Anterior cingulate cortex (tissue), 58 donors: ENCODE measurements at regions not wholly inside any gene's neighbourhood (a gene's known extent, or its start where the extent isn't known, plus 50 kb on each side); places are given as distances from the start of the nearest gene placed in this dataset.

ENCODE experiments used
- DNase-seq, 58 donors: peaks; one replicate each; lab custom pipeline; 2025; lab: John Stamatoyannopoulos, UW

DNA sequence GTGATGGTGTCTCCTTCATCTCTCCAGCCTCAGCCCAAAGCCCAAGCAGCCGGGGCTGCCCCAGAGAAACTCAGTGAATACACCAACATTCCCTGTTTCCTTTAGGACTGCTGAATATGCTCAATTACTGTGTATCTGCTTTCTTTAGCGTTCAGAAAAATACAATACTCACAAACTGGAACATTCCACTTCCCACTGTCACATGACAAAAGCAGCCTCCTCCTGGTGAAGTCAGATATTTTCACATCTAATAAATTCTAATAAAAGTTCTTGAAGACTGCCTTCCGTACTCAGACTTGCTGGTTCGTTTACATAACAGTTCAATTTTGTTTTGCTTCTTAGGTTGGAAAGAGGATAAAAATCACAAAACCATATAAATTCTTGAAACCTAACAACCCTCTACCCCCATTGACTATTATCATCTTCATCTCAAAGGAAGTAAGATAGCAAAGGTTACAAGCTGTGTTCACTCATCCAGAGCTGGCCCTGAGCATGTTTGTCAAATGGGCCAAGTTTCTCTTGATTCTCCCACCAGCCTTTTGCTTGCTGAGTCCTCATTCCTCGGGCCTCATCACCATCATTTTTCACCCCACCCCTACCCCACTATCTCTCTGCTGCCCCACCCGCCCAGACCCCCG, 190.8 kb upstream of the HNRNPA3 start:
- no peak for DNase-seq

DNA sequence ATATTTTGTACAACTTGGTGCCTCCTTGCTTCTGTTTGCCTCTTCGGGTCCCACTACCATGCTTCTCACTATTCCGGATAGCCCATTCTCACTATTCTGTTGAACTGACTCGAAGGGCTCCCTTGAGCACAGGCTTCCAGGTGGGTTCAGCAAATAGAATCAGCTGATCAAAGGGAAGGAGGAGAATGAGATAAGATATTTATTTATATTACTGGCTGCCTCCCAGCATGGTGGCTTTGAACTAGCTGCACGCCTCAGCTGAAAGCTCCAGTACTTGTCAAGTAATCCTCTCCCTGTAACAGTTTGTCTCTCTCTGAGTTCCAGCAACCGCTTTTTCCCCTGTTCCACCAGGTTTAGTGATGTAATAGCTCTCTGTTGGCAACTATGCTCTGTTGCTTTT, 187.8 kb upstream of the HNRNPA3 start:
- DNase-seq = no peak

DNA sequence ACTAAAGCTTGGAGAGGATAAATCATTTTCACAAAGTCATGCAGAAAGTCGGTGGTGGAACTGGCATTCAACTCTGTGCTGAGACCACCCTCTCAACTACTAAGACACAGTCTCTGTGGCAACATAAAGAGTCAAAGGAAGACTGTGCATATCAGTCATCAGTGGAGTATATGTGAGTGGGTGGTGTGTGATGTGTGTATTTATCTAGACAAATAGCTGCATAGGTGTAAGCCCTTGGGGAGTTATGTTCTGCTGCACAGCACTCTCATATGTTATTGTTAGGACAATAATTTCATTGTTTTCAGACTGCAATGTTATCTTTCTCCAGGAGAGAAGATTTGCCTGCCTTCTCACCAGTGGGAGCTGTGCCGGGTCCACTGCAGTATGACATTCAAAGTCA, 186.3 kb upstream of the HNRNPA3 start:
- no peak for DNase-seq

DNA sequence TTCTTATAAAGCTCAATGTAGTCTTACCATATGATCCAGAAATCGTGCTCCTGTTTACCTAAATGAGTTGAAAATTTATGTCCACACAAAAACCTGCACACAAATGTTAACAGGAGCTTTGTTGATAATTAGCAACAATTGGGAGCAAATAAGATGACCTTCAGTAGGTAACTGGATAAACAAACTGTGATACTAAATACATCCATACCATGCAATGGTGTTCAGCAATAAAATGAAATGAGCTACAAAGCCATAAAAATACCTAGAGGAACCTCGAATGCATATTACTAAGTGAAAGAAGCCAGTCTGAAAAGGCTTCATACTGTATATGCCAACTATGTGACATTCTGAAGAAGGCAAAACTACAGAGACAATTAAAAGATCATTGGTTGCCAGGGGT, 185.6 kb upstream of the HNRNPA3 start:
- DNase-seq = no peak

DNA sequence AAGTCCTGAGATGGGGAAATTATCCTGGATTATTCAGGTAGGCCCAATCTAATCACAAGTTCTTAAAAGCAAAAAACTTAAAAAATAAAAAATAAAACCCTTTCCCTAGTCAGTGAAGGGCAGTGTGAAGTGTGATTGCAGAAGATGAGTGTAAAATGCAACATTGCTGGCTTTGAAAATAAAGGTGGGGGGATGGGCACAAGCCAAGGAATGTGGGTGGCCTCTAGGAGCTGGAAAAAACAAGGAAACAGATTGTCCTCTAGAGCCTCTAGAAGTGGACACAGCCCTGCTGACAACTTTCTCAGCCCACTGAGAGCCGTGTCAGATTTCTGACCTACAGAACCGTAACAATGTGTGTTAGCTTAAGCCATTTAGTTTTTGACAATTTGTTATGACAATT, 184.3 kb upstream of the HNRNPA3 start:
- no peak for DNase-seq

DNA sequence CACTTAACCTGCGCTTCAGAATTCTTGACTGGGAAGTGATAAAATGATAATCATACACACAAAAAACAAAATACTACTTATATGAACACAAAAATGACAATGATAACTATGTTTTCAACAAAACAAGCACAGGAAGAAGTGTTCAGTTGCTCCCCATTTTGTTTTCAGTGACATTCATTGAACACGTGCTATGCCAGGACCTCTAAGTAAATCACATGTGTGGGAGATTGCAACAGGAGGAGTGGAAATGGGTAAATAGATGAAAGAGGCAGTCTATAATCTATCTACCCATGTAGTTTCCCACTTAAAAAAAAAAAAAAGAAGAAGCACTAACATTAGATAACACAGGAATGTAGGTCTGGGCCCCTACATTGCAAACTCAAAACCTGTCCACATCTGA, 183.5 kb upstream of the HNRNPA3 start:
- no peak for DNase-seq

DNA sequence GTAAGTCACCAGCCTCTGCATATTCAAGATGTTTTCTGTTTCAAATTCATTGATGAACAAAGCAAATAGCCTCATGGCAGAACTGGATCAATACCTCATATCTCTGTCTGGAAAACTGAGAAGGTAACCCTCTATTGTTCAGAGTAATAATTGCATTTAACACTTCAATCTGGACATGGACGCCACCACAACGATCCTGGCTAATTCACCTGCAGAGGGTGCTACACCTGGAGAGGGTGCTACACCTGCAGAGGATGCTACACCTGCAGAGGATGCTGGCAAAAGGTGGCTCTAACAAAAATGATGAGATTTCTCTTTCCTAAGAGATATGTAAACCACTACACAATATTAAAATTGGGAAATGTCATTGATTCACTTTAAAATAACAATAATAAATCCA, 183.1 kb upstream of the HNRNPA3 start:
- DNase-seq = no peak

DNA sequence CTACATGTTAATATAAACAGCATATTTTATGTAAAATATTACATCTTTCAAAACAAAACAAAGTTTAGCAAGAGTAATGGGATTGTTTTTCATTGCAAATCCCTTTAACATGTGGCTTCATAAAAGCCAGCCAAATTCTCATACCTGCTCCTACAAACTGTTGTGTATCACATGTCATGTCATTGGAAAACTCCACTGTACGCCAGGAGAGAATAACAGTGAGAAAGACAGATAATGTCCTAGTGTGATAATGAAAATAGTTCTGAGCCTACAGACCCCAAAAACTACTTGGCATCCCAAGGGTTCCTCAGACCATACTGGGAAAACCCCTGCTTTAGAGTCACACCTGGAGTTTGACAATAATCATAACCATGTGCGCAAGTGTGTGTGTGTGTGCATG, 182.7 kb upstream of the HNRNPA3 start:
- no peak for DNase-seq

DNA sequence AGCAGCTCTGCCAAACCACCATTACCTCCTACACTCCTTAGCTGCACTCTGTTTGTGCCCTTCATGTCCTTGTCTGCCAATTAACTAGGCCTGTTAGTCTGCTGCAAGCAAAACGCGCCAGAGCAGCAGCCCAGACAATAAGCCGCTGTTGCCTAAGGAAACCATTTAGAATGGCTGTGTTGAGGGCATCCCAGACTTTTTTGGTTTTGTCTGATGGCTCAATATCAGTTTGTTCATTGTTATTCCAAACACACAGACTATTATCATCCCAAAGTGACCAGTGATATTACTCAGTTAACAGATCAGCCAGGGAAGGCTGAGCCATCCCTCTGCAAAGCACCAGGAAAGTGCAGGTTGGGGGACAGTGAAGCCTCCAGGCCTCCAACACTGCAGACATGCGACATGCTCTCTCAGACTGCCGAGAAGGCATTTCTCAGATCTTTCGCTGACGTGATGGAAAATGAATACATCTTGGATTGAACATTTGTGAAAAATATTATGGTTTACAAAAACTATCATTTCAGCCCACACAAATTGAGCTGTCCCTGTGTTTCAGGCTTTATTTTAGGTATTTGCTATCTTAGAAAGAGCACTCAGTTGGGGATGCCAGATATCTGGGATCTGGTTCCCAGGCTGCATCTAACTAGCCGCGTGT, 182.0 kb upstream of the HNRNPA3 start:
- peak in 50 of 58 donors; percentile 1 to 79 (median 34) for DNase-seq

DNA sequence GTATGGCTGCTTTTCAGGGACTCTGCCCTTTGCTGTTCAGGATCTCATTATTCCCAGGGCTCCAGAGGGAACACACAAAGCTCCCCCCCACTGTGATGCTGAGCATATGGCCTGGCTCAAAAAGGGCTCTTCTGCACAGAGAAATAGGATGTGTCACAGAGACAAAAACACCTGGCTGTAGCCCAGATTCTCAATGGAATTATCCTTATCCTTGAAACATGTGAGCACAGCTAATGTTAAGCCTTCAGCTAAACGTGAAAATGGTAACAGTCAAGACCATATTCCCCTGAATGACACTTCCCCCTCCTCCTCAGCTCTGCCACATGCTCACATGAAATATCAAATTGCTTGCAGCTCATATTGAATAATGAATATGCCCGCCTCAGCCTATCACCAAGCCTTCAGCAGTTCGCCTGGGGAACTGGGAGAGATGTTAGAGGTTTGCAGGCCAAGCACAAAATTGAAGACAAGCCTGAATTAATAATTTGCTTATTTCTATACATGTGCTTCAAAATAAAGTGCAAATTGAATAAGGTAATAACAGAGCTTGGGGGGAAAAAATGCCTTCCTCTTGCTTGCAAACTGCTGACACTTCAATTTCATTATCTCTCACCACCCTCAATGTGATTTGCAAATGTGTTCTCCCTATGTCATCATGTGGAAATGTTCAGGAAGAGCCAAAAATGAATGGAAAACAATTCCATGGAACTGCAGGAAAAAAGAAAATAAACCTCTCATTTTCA, 181.0 kb upstream of the HNRNPA3 start:
- peak in 5 of 58 donors; percentile 2 to 4 (median 2) for DNase-seq

DNA sequence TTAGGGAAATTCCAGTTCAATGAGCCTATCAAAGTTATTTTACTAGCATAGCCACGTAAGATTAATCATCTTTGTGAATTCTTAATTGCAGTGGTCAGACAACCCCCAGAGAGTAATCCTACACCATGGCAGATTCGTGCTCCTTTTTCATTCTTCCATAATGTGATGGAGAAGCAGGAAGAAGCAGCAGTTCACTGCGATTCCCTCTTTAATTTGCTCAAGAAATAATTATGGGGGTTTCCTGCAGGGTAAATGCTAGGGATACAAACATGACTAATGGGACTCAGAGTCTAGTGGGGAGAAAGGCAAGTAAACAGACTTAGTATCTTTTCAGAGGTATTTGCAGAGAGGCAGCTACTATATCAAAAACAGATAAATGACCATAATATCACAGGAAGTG, 175.8 kb upstream of the HNRNPA3 start:
- DNase-seq = no peak

DNA sequence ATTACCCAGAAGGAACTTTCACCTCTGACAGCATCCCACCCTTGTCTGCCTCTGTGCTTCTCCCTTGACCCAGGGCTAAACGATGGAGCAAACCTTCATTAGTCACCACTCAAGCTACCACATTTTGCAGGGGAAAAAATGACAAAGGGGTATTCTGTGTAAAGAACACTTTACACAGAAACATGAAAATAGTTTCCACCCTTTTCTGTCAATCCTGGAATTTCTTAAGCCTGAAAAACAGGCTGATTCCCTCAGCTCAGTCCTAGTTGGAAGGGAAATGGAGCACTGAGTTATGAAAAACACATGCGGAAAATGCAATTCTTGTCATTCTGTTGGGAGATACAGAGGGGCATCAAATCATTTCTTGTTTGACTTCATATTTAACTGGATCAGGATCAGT, 175.0 kb upstream of the HNRNPA3 start:
- no peak for DNase-seq

DNA sequence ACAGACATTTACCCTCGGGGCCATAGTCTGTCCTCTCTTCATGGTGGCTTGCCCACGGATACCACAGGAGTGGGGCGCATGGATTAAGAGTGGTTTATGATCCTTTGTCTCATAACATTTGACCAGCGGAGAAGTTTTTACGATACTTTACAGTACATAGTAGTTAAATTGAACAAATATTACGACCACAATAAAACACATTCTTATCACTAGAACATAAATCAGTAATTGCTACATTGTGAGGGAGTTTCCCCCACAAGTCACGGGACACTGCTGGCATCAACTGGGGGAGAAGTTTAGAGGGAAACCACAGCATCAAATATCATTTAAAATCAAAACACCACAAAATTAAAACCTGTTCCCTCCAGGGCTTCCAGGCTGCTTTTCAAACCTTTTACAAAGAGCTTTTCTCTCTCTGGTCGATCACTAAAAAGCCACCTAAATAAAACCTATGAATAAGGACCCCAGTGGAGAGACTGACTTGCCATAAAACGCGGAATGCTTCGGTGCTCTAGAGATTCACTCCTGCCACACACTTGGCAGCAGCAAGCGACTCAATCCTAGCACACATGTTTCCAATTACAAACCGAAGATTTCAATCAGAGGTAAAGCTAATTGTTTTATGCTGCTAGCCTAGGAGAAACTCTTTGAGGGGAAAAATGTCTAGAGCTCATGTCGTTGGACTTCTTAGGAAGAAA, 173.7 kb upstream of the HNRNPA3 start:
- no peak for DNase-seq

DNA sequence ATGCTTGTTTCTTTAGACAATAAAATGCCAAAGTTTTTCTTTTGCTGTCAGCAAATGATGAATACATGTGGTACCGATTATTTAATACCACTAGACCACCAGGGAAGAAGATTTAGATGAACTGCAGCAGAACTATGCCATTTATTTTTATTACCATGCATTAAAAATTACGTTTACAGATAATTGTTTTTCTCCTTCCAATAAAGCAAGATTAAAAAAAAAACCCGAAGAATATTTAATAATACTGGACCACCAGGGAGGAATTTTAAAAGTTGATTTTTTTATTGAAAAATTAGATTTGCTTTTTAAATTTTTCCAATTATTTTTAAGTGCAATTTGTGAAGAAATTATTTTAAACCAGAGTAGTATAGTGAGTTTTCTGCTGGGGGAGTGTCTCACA, 170.3 kb upstream of the HNRNPA3 start:
- no peak for DNase-seq

DNA sequence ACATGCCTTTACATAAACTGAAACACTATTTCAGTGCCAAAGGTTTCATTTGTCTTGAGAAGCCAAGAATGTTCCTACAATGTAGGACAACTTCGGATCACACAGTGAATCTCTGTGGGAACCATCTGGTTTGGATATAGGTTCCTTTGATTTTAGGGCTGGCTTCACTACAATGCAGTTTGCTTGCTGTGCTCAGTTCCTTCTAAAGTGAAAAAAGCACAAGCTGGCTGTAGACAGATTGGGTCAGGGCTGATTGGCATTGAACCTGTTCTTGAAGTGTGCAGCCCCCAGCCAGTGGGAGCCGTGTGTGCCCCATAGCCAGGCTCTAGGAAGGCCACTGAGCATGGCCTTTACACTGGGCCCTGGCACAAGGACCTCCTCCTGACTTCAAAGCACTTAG, 167.9 kb upstream of the HNRNPA3 start:
- no peak for DNase-seq

DNA sequence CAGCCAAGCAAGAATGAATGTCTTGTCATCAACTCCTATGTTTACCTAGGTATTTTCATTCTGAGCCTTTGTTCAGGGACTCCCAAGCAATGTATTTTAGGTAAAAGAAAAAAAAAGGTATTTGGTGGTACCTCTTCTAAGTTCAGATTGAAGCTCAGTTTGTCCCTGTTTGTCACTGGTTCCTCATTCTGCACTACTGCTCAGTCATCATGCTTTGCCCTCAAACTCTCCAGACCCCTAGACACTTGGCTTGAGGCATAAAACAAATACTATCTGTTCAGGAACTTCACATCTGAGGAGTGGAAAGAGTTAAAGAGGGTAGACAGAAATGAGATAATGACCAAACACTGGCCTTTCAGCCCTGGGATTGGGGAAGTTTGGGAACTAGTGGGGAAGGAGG, 163.6 kb upstream of the HNRNPA3 start:
- DNase-seq = no peak

DNA sequence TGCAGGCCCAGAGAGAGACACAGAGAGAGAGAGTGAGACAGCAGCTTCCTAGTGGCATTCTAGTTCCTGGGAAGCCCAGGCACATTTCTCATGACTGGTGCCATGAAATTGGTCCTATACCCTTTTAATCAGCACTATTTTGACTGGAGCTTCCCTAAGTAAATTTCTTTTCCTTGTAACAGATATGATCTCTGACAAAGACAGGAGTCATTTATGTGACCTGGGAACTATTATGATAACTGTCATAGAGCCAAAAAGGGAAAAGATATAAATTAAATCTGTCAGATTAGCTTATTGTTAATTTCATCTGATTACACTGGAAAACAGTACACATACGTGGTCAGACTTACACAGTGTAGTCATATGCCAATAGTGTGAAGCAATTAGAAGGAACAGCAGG, 161.3 kb upstream of the HNRNPA3 start:
- DNase-seq = no peak

DNA sequence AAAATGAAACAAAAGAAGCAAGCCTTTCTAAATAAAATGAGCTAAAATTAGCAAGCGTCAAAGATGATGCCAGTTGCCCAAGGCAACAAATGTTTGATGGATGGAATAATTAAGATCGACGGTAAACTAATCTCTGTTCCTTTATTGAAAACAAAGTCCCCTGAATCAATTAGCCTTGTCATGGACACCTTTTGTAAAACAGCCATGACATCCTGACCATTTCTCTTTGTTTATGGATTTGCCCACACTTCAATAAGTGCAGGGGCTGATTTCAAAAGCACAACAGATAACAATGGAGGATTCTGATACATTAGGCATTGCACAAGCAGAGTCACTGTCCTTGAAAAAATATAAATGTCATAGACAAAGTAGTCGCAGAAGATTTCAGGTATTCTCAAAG, 160.1 kb upstream of the HNRNPA3 start:
- DNase-seq = no peak

DNA sequence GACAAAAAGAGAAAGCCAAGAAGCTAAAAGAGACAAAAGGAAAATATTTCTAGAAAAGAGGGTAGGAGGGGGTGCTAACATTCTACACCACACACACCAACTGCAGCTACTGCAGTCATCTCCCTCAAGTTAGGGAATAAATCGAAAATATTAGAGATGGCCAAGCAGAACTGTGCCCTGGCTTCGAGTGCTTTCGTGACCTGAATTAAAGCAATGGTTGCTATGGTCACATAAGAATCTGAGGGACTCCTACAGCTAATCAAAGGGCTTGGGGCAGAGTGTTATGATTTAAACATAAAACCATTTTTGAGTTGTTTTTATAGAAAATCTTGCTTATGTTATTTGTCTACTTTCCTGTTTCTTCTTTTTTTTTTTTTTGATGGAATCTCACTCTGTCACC, 159.6 kb upstream of the HNRNPA3 start:
- DNase-seq = no peak

DNA sequence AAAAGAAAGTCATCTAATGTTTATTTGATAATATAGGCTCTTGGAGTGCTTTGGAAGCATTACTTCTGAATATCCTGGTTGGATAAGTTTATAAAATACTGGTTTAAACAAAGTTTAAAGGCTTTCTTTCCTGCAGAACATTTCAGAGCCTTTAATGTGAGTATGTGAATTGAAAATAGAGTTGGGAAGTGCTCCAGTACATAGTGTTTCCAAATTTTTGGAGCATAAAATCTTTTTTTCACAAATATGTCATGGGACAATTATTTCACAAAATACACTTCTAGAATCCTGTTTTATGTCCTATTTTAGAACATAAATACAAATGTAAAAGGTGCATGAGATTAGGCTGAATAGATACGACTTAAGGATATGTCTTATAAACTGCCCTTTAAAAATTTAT, 158.9 kb upstream of the HNRNPA3 start:
- DNase-seq = no peak

DNA sequence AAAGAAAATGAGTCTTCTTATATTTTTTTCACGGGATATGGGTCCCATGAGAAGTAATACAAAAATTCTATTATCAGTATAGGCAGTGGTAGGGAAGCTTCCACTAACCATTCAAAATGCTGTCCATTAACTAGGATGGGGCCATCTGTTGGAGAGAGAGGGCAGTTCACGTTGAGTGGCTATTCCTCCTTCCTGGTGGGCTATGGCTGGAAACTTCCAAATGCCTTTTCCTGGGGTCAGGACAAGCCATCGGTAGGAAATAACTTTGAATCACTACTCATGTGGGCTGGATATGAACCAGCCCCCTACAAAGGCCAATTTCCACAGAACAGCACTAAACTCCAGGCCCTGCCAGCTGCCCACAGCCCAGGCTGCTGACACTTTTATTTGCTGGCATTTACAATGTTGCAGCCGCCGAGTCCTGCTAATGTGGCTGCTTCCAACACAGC, 156.1 kb upstream of the HNRNPA3 start:
- DNase-seq = no peak
